ENCODE measurements at regions not wholly inside any gene's neighbourhood (a gene's known extent, or its start where the extent isn't known, plus 50 kb on each side); places are given as distances from the start of the nearest gene placed in this dataset.

GRCh38 chr4:86484241-86484640 lies 109.9 kb upstream of the PTPN13 start:
- TF ChIP-seq CTCF (IDR thresholded peaks at IDR 0.05; ENCODE audit: poor library complexity, severe bottlenecking) (no peak), EP300 (conservative IDR thresholded peaks at IDR 0.05; ENCODE audit: poor library complexity, severe bottlenecking) (no peak), REST (IDR thresholded peaks at IDR 0.05; ENCODE audit: borderline replicate concordance) (no peak), SMC3 (conservative IDR thresholded peaks at IDR 0.05; ENCODE audit: poor library complexity) (no peak)

Data from neural cell (in vitro differentiated cells).